Renal cortical epithelial cell (primary cell): ENCODE measurements at regions not wholly inside any gene's neighbourhood (a gene's known extent, or its start where the extent isn't known, plus 50 kb on each side); places are given as distances from the start of the nearest gene placed in this dataset.

ENCODE experiments used
- DNase-seq: peaks from one replicate; pipeline ENCODE4 v3.0.0-alpha.2; 2011; ENCODE audit warnings: low read depth

GRCh38 chr12:71071536-71072097 is 86.2 kb downstream of the TSPAN8 start:
- peak; percentile 63 for DNase-seq

- DNase-seq: peak; percentile 67
Observed at GRCh38 chr12:71070416-71071128, 87.2 kb downstream of the TSPAN8 start.

- DNase-seq: no peak
Observed at GRCh38 chr12:71069311-71069710, 88.5 kb downstream of the TSPAN8 start.

DNA sequence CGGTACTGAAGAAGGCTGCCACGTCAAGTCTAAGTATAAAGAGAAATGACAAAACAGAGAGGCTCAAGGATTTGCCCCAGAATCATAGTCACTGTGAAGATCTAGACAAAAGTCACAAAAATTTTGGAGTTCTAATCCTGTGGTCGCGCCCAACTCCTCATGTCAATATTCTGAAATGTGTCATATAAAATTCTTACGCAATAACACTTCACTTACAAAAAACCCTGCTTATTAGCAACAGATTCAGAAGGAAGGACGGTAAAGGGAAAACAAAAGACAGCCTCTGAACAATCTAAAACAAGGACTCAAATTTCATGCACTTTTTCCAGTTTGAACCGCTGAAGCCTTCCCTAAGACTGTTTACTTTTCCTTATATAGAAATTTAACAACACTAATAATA is 94.7 kb downstream of the TSPAN8 start:
- DNase-seq: peak; percentile 9

GRCh38 chr12:71061451-71061850 is 96.3 kb downstream of the TSPAN8 start:
- peak; percentile 95 for DNase-seq

GRCh38 chr12:71060426-71060825 is 97.4 kb downstream of the TSPAN8 start:
- DNase-seq: peak; percentile 40

- DNase-seq: no peak
Observed at GRCh38 chr12:71057330-71057729, 100.5 kb downstream of the TSPAN8 start.

DNA sequence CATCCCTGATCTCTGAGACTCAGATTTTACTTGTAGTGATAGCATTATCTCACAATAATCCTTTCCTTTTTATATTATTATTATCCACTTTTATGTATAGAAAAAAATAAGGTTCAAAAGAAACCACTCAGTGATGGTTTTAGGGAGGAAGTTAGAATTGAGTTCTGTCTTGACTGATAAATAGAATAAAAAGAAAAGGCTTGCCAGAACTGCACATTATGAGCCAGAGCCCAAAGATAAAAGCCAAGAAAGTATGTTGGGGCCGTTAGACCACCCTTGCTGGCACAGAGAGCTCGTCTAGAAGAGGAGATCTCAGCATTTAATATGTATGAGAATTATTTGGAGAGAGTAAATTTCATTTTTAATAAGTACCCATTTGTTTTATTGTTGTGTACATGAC is 103.2 kb downstream of the TSPAN8 start:
- DNase-seq: no peak

DNA sequence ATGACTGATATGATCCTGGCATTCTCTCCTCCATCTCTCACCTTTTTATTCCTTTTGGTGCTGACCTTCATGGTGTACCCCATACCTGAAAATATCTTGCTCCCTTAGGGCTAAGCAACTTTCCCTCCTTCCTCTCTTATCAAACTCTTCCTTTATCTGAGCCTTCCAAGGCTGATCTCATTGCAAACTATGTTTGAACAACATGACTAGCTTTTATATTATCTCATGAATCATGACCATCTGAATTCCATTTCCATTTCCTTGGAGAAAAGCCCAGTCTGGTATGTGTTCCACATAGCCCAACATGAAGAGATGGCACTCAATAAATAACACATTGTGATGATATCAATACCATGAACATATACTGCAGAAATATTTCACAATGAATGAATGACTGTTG is 111.6 kb downstream of the TSPAN8 start:
- DNase-seq: peak; percentile 41

GRCh38 chr12:71045781-71046180 is 112.0 kb downstream of the TSPAN8 start:
- peak; percentile 56 for DNase-seq

GRCh38 chr12:71041476-71041875 is 116.3 kb downstream of the TSPAN8 start:
- peak; percentile 50 for DNase-seq

GRCh38 chr12:71038960-71039359 is 118.4 kb upstream of the PTPRR start:
- DNase-seq: no peak

DNA sequence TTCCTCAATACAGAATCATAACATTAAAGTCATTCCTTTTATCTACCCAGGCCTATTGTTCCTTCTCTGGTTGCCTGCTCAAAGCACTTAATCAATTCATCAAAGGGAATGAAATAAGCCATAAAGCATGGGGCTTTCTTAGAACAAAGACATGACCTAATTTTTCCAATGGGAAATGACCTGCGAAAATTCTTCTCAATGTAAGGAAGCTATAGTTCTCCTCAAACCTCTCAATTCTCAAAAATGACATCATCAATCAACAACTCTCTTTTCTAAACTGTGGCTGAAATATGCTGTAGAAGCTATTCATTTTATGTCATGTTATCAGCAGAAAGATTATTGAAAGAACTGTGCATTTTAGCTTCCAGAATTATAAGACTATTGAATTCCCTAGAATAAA is 116.0 kb upstream of the PTPRR start:
- no peak for DNase-seq

DNA sequence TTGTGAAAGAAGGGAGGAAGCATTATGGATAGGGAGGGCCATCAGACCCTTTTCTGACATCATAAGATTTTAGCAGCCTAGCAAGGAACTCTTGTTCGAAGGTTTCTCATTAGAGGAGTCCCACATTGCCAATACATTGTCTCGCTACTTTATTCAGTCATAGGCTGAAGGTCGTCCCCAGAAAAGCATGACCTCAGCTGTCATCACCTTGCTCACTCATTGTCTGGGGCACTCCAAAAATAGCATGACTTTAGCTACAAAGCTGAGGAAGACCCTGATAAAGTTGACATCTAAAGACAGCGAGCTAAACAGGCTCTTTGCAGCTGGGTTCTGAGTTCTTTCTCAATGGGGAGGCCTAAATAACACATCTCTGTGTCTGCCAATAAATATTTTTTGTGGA is 112.4 kb upstream of the PTPRR start:
- no peak for DNase-seq

GRCh38 chr12:71029302-71029701 is 108.8 kb upstream of the PTPRR start:
- DNase-seq: no peak

GRCh38 chr12:71027856-71028255 is 107.3 kb upstream of the PTPRR start:
- DNase-seq: no peak

DNA sequence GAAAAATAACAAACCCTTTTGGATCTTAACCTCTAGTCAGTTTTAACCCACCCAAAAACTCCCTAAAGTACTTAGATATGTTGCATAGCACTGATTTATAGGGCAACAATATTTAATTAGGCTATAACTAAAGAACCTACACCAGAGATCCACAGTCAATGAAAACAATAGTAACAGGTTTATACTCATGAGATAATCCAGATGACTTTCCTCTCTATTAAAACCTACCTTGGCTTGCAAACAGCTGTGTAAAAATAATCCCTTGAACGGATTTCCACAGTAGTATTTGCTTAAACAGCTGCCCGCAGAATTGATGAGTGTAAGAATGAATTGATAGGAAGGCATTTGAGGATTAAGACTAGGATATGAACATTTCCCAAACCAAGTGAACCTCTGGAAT is 104.3 kb upstream of the PTPRR start:
- DNase-seq: no peak

DNA sequence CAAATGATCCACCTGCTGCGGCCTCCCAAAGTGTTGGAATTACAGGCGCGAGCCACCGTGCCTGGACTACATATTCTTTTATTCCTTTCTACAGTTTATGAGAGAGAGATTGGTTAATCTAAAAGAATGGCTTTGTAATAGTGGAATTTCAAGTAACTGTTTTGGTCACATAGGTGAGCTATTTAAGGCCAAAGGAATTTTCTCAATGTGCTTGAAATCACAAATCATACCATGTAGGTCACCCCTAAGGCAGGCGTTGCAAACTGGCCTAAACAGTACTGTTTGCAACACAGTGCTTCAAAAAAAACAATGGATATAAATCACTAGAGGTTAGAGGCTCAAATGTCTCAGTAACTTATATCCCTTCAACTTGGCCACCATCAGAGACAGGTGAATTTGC is 103.7 kb upstream of the PTPRR start:
- peak; percentile 90 for DNase-seq

- no peak for DNase-seq
Observed at GRCh38 chr12:71021491-71021890, 101.0 kb upstream of the PTPRR start.

DNA sequence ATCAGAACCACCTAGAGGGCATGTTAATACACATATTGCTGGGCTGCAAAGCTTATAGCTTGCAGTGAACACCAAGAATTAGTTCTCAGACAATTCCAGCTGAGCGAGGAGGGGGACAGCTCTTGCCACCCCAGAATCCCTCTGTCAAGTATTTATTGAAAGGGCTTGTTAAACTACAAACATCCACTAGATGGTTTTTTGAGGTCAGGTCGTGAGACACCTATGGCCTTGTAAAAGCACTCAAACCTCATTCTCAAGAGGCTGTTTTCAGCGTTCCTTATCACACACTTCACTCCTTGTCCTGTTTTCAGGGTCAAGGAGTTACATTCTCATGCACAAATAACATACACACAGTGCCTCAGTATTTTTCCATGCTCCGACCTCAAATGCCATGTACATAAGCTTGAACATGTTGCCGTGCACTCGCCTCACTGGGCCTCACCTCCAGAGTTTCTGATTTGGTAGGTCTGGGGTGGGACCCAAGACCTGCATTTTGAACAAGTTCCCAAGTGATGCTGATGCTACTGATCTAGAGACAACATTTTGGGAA is 98.8 kb upstream of the PTPRR start:
- DNase-seq: no peak

DNA sequence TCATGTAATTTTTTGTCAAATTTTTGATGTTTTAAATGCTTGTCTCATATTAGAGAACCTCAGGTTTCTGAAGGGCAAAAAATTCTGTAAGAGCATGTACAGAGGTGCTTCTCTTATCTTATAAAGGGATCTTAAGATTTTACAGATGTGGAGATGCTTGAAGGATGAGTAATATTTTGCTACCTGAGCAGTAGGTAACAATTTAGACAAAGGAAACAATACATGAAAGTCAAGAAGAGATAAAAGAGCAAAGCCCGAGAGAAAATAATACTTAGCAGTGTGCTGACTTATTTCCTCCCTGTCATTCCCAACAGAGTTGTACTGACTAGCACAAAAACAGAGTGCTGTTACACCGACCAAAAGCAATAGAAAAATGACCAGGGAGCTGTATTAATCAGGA is 98.1 kb upstream of the PTPRR start:
- no peak for DNase-seq

GRCh38 chr12:71014180-71014785 is 93.7 kb upstream of the PTPRR start:
- peak; percentile 68 for DNase-seq

DNA sequence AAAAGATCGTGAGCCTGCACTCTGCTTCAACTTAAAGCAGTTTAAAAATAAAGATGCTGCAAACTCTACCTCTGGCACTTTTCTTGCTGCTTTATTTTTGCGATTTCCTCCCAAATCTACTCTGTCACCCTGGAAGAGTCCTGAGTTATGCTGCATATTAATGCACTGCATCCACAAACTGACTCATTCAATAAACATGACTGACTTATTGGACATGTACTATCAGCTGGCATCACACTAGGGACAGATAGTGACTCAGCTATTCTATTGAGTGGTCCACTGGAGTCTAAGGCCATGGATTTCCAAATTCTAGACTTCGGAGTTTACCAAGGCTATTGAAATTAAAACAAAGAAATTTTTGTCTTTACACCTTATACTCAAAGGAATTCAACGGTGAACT is 90.7 kb upstream of the PTPRR start:
- DNase-seq: peak; percentile 11
